ENCODE measurements at regions not wholly inside any gene's neighbourhood (a gene's known extent, or its start where the extent isn't known, plus 50 kb on each side); places are given as distances from the start of the nearest gene placed in this dataset.

DNA sequence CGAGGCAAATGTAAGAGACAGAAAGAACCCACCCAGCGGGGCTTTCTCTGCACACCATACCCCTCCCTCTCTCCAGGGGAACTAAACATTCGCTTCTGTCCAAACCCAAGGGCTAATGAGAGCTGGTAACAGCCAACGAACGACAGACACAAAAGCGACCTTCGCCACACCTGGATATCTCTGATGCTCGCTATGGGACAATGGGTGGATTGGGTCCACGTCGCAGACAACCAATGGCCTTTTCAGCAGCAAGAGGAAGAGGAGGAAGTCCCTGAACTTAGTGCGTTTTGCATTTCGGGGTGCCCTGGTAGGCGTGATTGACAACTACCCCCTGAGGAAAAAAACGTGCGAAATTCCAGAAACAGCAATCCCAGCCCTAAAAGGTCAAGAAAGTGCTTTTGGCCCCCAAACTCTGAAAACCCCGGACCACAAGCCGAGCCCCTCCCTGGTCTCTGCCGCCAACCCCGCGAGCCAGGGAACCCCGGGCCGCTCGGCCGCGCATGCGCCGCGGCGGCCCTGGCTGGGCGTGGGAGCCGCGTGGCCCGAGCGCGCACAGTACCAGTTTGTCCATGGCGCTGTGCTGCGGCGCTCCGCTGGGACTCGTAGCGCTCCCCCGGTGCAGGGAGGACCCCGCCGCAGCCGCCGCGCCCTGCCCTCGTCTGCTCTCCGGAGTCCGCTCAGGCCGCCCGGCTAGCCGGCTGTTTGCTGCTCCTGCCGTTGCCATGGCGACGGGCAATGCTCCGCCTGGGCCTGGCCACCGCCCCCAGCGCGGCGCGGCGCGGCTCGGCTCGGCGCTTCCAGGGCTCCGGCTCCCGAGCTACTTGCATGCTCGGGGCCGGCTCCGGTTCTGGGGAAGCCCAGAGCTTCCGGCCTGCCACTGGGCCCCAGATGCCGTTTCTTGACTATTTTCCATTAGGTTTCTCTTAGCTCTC lies 66.9 kb upstream of the DNAH5 start (continued):
- TF ChIP-seq ZNF460 (CRISPR knock-in tag; IDR thresholded peaks at IDR 0.05; ENCODE audit: borderline replicate concordance) (no peak), KDM4B (CRISPR knock-in tag; IDR thresholded peaks at IDR 0.05) (no peak), ZNF724P (CRISPR knock-in tag; IDR thresholded peaks at IDR 0.05; ENCODE audit: borderline replicate concordance) (peak; percentile 91), ZNF839 (CRISPR knock-in tag; IDR thresholded peaks at IDR 0.05; ENCODE audit: borderline replicate concordance) (peak; percentile 38; the same call in 1 of the 2 replicates), ZMAT3 (CRISPR knock-in tag; conservative IDR thresholded peaks at IDR 0.05) (no peak), ZNF331 (CRISPR knock-in tag; IDR thresholded peaks at IDR 0.05) (no peak), ZNF441 (CRISPR knock-in tag; IDR thresholded peaks at IDR 0.05; ENCODE audit: borderline replicate concordance) (peak; percentile 98), NFYC (CRISPR knock-in tag; IDR thresholded peaks at IDR 0.05) (no peak), ZNF652 (CRISPR knock-in tag; IDR thresholded peaks at IDR 0.05; ENCODE audit: borderline replicate concordance, low read depth) (no peak), PAF1 (CRISPR knock-in tag; IDR thresholded peaks at IDR 0.05) (no peak), ZNF251 (CRISPR knock-in tag; IDR thresholded peaks at IDR 0.05) (no peak), ZSCAN21 (CRISPR knock-in tag; IDR thresholded peaks at IDR 0.05; ENCODE audit: borderline replicate concordance) (peak; percentile 76; the same call in 1 of the 2 replicates), SP4 (CRISPR knock-in tag; IDR thresholded peaks at IDR 0.05) (peak; percentile 45; the same call in 1 of the 2 replicates), NFATC3 (CRISPR knock-in tag; IDR thresholded peaks at IDR 0.05) (no peak), LCORL (IDR thresholded peaks at IDR 0.05) (no peak), LCORL (CRISPR knock-in tag; IDR thresholded peaks at IDR 0.05) (no peak), STAG1 (CRISPR knock-in tag; IDR thresholded peaks at IDR 0.05) (peak; percentile 13; the same call in 1 of the 2 replicates), RBM22 (optimal IDR thresholded peaks at IDR 0.05; ENCODE audit: low read length) (no peak), ZNF607 (CRISPR knock-in tag; IDR thresholded peaks at IDR 0.05; ENCODE audit: borderline replicate concordance) (peak; percentile 74), ZNF558 (CRISPR knock-in tag; IDR thresholded peaks at IDR 0.05; ENCODE audit: borderline replicate concordance) (no peak; the same call in 1 of the 2 replicates), ZFP37 (CRISPR knock-in tag; IDR thresholded peaks at IDR 0.05; ENCODE audit: borderline replicate concordance) (no peak), ZKSCAN5 (CRISPR knock-in tag; IDR thresholded peaks at IDR 0.05) (no peak), ZNF501 (CRISPR knock-in tag; IDR thresholded peaks at IDR 0.05) (no peak), CBFB (CRISPR knock-in tag; IDR thresholded peaks at IDR 0.05) (no peak)
- TF ChIP-seq, protein P1, sequence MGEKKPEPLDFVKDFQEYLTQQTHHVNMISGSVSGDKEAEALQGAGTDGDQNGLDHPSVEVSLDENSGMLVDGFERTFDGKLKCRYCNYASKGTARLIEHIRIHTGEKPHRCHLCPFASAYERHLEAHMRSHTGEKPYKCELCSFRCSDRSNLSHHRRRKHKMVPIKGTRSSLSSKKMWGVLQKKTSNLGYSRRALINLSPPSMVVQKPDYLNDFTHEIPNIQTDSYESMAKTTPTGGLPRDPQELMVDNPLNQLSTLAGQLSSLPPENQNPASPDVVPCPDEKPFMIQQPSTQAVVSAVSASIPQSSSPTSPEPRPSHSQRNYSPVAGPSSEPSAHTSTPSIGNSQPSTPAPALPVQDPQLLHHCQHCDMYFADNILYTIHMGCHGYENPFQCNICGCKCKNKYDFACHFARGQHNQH (CRISPR knock-in tag; IDR thresholded peaks at IDR 0.05) = peak; percentile 63; the same call in 1 of the 2 replicates
- TF ChIP-seq, protein P2, sequence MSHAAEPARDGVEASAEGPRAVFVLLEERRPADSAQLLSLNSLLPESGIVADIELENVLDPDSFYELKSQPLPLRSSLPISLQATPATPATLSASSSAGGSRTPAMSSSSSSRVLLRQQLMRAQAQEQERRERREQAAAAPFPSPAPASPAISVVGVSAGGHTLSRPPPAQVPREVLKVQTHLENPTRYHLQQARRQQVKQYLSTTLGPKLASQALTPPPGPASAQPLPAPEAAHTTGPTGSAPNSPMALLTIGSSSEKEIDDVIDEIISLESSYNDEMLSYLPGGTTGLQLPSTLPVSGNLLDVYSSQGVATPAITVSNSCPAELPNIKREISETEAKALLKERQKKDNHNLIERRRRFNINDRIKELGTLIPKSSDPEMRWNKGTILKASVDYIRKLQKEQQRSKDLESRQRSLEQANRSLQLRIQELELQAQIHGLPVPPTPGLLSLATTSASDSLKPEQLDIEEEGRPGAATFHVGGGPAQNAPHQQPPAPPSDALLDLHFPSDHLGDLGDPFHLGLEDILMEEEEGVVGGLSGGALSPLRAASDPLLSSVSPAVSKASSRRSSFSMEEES (CRISPR knock-in tag; IDR thresholded peaks at IDR 0.05) = no peak
- TF ChIP-seq, protein P3, sequence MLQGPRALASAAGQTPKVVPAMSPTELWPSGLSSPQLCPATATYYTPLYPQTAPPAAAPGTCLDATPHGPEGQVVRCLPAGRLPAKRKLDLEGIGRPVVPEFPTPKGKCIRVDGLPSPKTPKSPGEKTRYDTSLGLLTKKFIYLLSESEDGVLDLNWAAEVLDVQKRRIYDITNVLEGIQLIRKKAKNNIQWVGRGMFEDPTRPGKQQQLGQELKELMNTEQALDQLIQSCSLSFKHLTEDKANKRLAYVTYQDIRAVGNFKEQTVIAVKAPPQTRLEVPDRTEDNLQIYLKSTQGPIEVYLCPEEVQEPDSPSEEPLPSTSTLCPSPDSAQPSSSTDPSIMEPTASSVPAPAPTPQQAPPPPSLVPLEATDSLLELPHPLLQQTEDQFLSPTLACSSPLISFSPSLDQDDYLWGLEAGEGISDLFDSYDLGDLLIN (CRISPR knock-in tag; IDR thresholded peaks at IDR 0.05; ENCODE audit: borderline replicate concordance) = no peak; the same call in 1 of the 2 replicates

Measured in HepG2 (cell line).